ENCODE measurements at regions not wholly inside any gene's neighbourhood (a gene's known extent, or its start where the extent isn't known, plus 50 kb on each side); places are given as distances from the start of the nearest gene placed in this dataset.

DNA sequence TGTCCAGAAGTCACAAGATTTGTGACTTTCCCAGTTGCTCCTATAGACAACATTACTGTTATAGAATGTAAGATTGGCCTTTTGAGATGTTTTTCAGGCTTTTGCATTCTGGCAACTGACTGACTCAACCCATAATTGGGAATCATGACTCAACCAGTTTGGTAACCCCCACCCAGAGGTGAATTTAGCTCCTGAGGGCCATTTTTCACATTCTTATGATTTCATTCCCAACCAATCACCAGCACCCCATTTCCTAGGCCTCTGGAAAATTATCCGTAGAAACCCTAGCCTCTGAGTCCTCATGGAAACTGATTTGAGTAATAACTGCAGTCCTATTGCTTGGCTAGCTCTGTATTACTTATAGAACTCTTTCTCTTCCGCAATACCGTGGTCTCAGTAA, 626.0 kb upstream of the SEL1L start:
- TF ChIP-seq POLR2AphosphoS5 (IDR thresholded peaks at IDR 0.05; ENCODE audit: borderline replicate concordance, low read depth, low read length) (no peak), EZH2 (IDR thresholded peaks at IDR 0.05) (no peak), FOXP2 (optimal IDR thresholded peaks at IDR 0.05; ENCODE audit: control extremely low read depth, extremely low read length, insufficient read depth) (no peak)
